B cell (primary cell): ENCODE measurements at regions not wholly inside any gene's neighbourhood (a gene's known extent, or its start where the extent isn't known, plus 50 kb on each side); places are given as distances from the start of the nearest gene placed in this dataset.

ENCODE experiments used
- ATAC-seq: fragments of 200-7000 bp; cut with Tn5 transposase; one replicate; pipeline ENCODE4 v1.10.0; 2021; ENCODE audit warnings: low read depth, mild to moderate bottlenecking, moderate number of reproducible peaks, moderate library complexity
- CTCF ChIA-PET: fragments of 350-600 bp; sonication (Branson Sonifier 250); formaldehyde crosslinking; loops from one replicate; lab custom pipeline; 2021; ENCODE audit warnings: antibody characterized with exemption, inconsistent platforms; lab: Charles Lee
- POLR2A ChIA-PET: fragments of 350-600 bp; sonication (Branson Sonifier 250); formaldehyde crosslinking; loops from one replicate; lab custom pipeline; 2021; ENCODE audit warnings: antibody characterized with exemption; lab: Charles Lee
- DNase-seq: peaks from one replicate; pipeline ENCODE4 v3.0.0; 2013
- H2AFZ ChIP-seq: 2 replicates; pipeline ENCODE4 v1.6.1; 2012; ENCODE audit warnings: mild to moderate bottlenecking, low read depth, low read length; ENCODE audit not compliant: insufficient read depth, poor library complexity, severe bottlenecking
- H3K27ac ChIP-seq, 2 donors: 1 replicate in 1 of 2; 2 replicates in 1 of 2; pipeline ENCODE4 v1.5.1; 2012 to 2013; ENCODE audit warnings: low read length in 2 of 2, mild to moderate bottlenecking in 2 of 2, moderate library complexity in 1 of 2
- H3K27me3 ChIP-seq, 4 experiments: fragments of 200-600 bp in 1 of 4; sonication (generic) in 1 of 4; replicated peaks in 1 of 4; 1 replicate in 2 of 4; 2 replicates in 2 of 4; pipeline versions ENCODE4 v1.6.1 to v1.7.0; 2013 to 2016; ENCODE audit warnings: low read length in 3 of 4, mild to moderate bottlenecking in 2 of 4, mixed read lengths in 1 of 4, moderate library complexity in 1 of 4; ENCODE audit not compliant: insufficient read depth in 4 of 4, control insufficient read depth in 3 of 4; ENCODE audit errors: control extremely low read depth in 1 of 4
- H3K36me3 ChIP-seq, 2 experiments: replicated peaks in 1 of 2; 1 replicate in 1 of 2; 2 replicates in 1 of 2; pipeline versions ENCODE4 v1.6.1 to v1.7.1; 2013; ENCODE audit warnings: low read length in 1 of 2; ENCODE audit not compliant: insufficient read depth in 2 of 2, control insufficient read depth in 1 of 2; ENCODE audit errors: control extremely low read depth in 1 of 2, extremely low read depth in 1 of 2
- H3K4me1 ChIP-seq, 2 donors: fragments of 200-600 bp in 1 of 2; sonication (generic) in 1 of 2; 1 replicate in 1 of 2; 2 replicates in 1 of 2; pipeline versions ENCODE4 v1.5.1 to v1.6.1; 2013 to 2017; ENCODE audit warnings: low read length in 2 of 2; ENCODE audit not compliant: control insufficient read depth in 2 of 2, insufficient read depth in 2 of 2
- H3K4me2 ChIP-seq: replicated peaks from 2 replicates; pipeline ENCODE3; 2012; ENCODE audit warnings: mild to moderate bottlenecking, low read depth, low read length; ENCODE audit not compliant: poor library complexity, severe bottlenecking
- H3K4me3 ChIP-seq, 5 experiments: fragments of 200-600 bp in 1 of 5; sonication (generic) in 1 of 5; 1 replicate in 3 of 5; 2 replicates in 2 of 5; pipeline versions ENCODE4 v1.5.1 to v1.7.0; 2011 to 2016; ENCODE audit warnings: low read length in 4 of 5, mild to moderate bottlenecking in 4 of 5, low read depth in 2 of 5, control low read depth in 1 of 5, moderate library complexity in 1 of 5; ENCODE audit not compliant: insufficient read depth in 1 of 5; ENCODE audit errors: control extremely low read depth in 1 of 5, extremely low read depth in 1 of 5
- H3K79me2 ChIP-seq: fragments of 200-600 bp; sonication (generic); one replicate; pipeline ENCODE4 v1.6.0; 2016; ENCODE audit warnings: low read length; ENCODE audit not compliant: control insufficient read depth, insufficient read depth
- H3K9ac ChIP-seq: fragments of 200-600 bp; sonication (generic); 2 replicates; pipeline ENCODE4 v1.6.1; 2017; ENCODE audit warnings: mild to moderate bottlenecking, low read length, moderate library complexity
- H3K9me3 ChIP-seq, 3 donors: one replicate each; pipeline versions ENCODE4 v1.6.1 to v1.7.1; 2013; ENCODE audit warnings: low read length in 2 of 3; ENCODE audit not compliant: control insufficient read depth in 2 of 3, insufficient read depth in 1 of 3; ENCODE audit errors: control extremely low read depth in 1 of 3
- H4K20me1 ChIP-seq: 2 replicates; pipeline ENCODE4 v1.6.0; 2012; ENCODE audit warnings: mild to moderate bottlenecking, low read length; ENCODE audit not compliant: insufficient read depth, control insufficient read depth, poor library complexity, severe bottlenecking
- H3K27ac Mint-ChIP-seq: one replicate; pipeline ENCODE4 v1.8.0; 2021; ENCODE audit warnings: mixed read lengths
- H3K27me3 Mint-ChIP-seq: one replicate; pipeline ENCODE4 v1.8.0; 2021; ENCODE audit warnings: mixed read lengths
- H3K4me1 Mint-ChIP-seq: one replicate; pipeline ENCODE4 v1.8.0; 2021; ENCODE audit warnings: mixed read lengths
- H3K4me3 Mint-ChIP-seq: one replicate; pipeline ENCODE4 v1.8.0; 2021; ENCODE audit warnings: mixed read lengths
- H3K9me3 Mint-ChIP-seq: one replicate; pipeline ENCODE4 v1.8.0; 2022; ENCODE audit warnings: mixed read lengths; ENCODE audit not compliant: insufficient read depth
- EZH2 ChIP-seq: IDR thresholded peaks from 2 replicates; pipeline ENCODE4 v1.6.1; 2012; ENCODE audit warnings: borderline replicate concordance, low read depth, mild to moderate bottlenecking, moderate library complexity, low read length; ENCODE audit not compliant: insufficient read depth, poor library complexity, severe bottlenecking
- WGBS: methylation state at CpG from one replicate; pipeline ENCODE4 v1.1.5; 2013; ENCODE audit warnings: missing lambda C conversion rate; ENCODE audit not compliant: insufficient coverage; 5-methylcytosine and 5-hydroxymethylcytosine counted together
- intact Hi-C: fragments of 100-400 bp; cut with micrococcal nuclease; formaldehyde crosslinking; loops from one replicate; pipeline ENCODE4 v1.10.0; 2022
- TF ChIP-seq, protein P1 (sequence below): fragments of 200-600 bp; IDR thresholded peaks from one replicate; pipeline ENCODE4 v1.8.0; 2022; ENCODE audit warnings: antibody characterized with exemption, mild to moderate bottlenecking

DNA sequence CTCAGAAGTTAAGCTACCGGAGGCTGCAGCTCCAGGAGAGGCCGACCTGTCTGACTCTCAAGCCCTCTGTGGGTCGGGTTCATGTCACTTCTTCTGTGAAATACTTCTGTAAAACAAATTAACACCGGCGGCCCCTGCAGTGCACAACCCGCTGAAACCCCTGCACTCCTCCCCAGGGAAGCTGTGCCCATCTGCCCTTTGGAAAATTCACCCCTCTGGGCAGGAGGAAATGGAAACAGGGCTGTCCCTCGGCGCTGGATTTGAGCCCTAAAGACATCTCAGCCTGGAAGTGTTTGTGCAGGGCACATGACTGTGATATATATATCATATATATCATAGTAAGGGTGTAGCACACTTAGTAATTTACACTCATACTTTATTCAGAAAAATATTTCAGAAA lies 415.3 kb downstream of the IRS2 start:
- Mint-ChIP-seq H3K27ac (no peak overlapping the region), H3K4me3 (no peak overlapping the region), H3K9me3 (no peaks in the 10 kb centered on the region), H3K27me3 (no peaks in the 10 kb centered on the region), H3K4me1 (no peaks in the 10 kb centered on the region)
- Histone ChIP-seq H3K4me3 (no peak overlapping the region), H3K27ac (no peak overlapping the region), H3K9ac (no peak overlapping the region), H3K79me2 (no peaks in the 10 kb centered on the region), H3K4me2 (no peak overlapping the region), H3K36me3 (no peaks in the 10 kb centered on the region), H3K27me3 (no peaks in the 10 kb centered on the region), H4K20me1 (no peaks in the 10 kb centered on the region), H2AFZ (no peak overlapping the region), H3K4me1 (no peaks in the 10 kb centered on the region), H3K9me3 (peaks cover 0 to 3% (median 0%) of the 10 kb centered on the region in 3 donors)
- intact Hi-C loops = no loop called here
- 89% methylated on average over 6 of the region's 8 CpGs for WGBS
- ATAC-seq = no peak
- TF ChIP-seq, protein P1, sequence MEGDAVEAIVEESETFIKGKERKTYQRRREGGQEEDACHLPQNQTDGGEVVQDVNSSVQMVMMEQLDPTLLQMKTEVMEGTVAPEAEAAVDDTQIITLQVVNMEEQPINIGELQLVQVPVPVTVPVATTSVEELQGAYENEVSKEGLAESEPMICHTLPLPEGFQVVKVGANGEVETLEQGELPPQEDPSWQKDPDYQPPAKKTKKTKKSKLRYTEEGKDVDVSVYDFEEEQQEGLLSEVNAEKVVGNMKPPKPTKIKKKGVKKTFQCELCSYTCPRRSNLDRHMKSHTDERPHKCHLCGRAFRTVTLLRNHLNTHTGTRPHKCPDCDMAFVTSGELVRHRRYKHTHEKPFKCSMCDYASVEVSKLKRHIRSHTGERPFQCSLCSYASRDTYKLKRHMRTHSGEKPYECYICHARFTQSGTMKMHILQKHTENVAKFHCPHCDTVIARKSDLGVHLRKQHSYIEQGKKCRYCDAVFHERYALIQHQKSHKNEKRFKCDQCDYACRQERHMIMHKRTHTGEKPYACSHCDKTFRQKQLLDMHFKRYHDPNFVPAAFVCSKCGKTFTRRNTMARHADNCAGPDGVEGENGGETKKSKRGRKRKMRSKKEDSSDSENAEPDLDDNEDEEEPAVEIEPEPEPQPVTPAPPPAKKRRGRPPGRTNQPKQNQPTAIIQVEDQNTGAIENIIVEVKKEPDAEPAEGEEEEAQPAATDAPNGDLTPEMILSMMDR = no peak
- no peak for TF ChIP-seq EZH2
- ChIA-PET POLR2A (no interaction called here), CTCF (no interaction called here)
- DNase-seq = no peak

DNA sequence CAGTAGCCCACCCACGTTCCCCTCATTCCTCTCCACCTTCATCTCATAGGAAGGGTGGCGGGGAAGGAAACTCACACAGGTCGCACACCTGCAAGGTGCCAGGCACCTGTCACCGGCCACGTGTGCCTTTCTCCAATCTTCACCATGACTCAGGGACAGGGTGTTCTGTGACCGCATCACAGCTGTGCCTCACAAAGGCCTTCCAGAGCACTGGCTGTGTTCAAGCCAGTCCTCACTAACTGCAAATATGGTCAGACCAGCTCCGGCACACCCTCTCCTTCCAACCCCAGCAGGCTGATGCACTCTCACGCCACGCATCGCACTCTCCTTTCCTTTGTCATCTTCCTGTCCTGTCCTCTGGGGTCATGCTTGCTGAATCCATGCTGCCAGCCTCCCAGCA lies 415.9 kb downstream of the IRS2 start:
- ATAC-seq = no peak
- DNase-seq = no peak
- no peaks in the 10 kb centered on the region for H3K27me3 ChIP-seq
- no peaks in the 10 kb centered on the region for H3K79me2 ChIP-seq
- no peak overlapping the region for H3K4me3 ChIP-seq
- whole genome bisulfite sequencing = 91% methylated on average over 10 of the region's 10 CpGs
- no peak overlapping the region for H3K9ac ChIP-seq
- POLR2A ChIA-PET = no interaction called here
- Mint-ChIP-seq H3K9me3 (no peaks in the 10 kb centered on the region), H3K27me3 (no peaks in the 10 kb centered on the region), H3K27ac (no peak overlapping the region), H3K4me1 (no peaks in the 10 kb centered on the region), H3K4me3 (no peak overlapping the region)
- intact Hi-C loops = no loop called here
- H3K36me3 ChIP-seq = no peaks in the 10 kb centered on the region
- no peaks in the 10 kb centered on the region for H4K20me1 ChIP-seq
- no peak overlapping the region for H3K4me2 ChIP-seq
- H3K4me1 ChIP-seq = no peaks in the 10 kb centered on the region
- H2AFZ ChIP-seq = no peak overlapping the region
- no peak overlapping the region for H3K27ac ChIP-seq
- CTCF ChIA-PET = no interaction called here
- TF ChIP-seq, protein P1 = no peak
- TF ChIP-seq EZH2 = no peak
- peaks cover 0 to 5% (median 0%) of the 10 kb centered on the region in 3 donors for H3K9me3 ChIP-seq
